Fibroblast of skin of abdomen (primary cell): ENCODE measurements at regions not wholly inside any gene's neighbourhood (a gene's known extent, or its start where the extent isn't known, plus 50 kb on each side); places are given as distances from the start of the nearest gene placed in this dataset.
A peak's percentile ranks its signal among the peaks of the same experiment; 100 is the strongest.

Experiments used
- DNase-seq: peaks from one replicate; pipeline ENCODE4 v3.0.0-alpha.2; 2013

- no peak for DNase-seq
Measured at GRCh38 chr2:180734382-180734781, 246.0 kb upstream of the UBE2E3 start.

GRCh38 chr2:180733330-180733729, 247.1 kb upstream of the UBE2E3 start:
- no peak for DNase-seq

GRCh38 chr2:180732337-180732736, 248.1 kb upstream of the UBE2E3 start:
- no peak for DNase-seq

- peak; percentile 16 for DNase-seq
Measured at GRCh38 chr2:180730976-180731375, 249.4 kb upstream of the UBE2E3 start.

GRCh38 chr2:180728928-180729559, 251.4 kb upstream of the UBE2E3 start:
- peak; percentile 89 for DNase-seq

- DNase-seq: no peak
Measured at GRCh38 chr2:180723712-180724111, 256.7 kb upstream of the UBE2E3 start.

- peak; percentile 78 for DNase-seq
Measured at GRCh38 chr2:180722551-180723239, 257.7 kb upstream of the UBE2E3 start.

GRCh38 chr2:180720829-180721228, 259.6 kb upstream of the UBE2E3 start:
- DNase-seq: no peak

- DNase-seq: no peak
Measured at GRCh38 chr2:180717588-180717987, 262.8 kb upstream of the UBE2E3 start.

GRCh38 chr2:180716186-180717180, 263.9 kb upstream of the UBE2E3 start:
- DNase-seq: peak; percentile 14

- DNase-seq: no peak
Measured at GRCh38 chr2:180715044-180715443, 265.4 kb upstream of the UBE2E3 start.

GRCh38 chr2:180709392-180710145, 270.8 kb upstream of the UBE2E3 start:
- DNase-seq: no peak

GRCh38 chr2:180707884-180708205, 272.6 kb upstream of the UBE2E3 start:
- DNase-seq: peak; percentile 83

GRCh38 chr2:180707175-180707883, 273.1 kb upstream of the UBE2E3 start:
- no peak for DNase-seq

- peak; percentile 38 for DNase-seq
Measured at GRCh38 chr2:180706694-180707093, 273.7 kb upstream of the UBE2E3 start.

GRCh38 chr2:180705551-180705950, 274.9 kb upstream of the UBE2E3 start:
- DNase-seq: no peak

- DNase-seq: peak; percentile 22
Measured at GRCh38 chr2:180705122-180705521, 275.3 kb upstream of the UBE2E3 start.

- no peak for DNase-seq
Measured at GRCh38 chr2:180699657-180700361, 280.6 kb upstream of the UBE2E3 start.

GRCh38 chr2:180698668-180699067, 281.7 kb upstream of the UBE2E3 start:
- no peak for DNase-seq

GRCh38 chr2:180695586-180696401, 284.6 kb upstream of the UBE2E3 start:
- DNase-seq: no peak
